ENCODE measurements at regions not wholly inside any gene's neighbourhood (a gene's known extent, or its start where the extent isn't known, plus 50 kb on each side); places are given as distances from the start of the nearest gene placed in this dataset.

DNA sequence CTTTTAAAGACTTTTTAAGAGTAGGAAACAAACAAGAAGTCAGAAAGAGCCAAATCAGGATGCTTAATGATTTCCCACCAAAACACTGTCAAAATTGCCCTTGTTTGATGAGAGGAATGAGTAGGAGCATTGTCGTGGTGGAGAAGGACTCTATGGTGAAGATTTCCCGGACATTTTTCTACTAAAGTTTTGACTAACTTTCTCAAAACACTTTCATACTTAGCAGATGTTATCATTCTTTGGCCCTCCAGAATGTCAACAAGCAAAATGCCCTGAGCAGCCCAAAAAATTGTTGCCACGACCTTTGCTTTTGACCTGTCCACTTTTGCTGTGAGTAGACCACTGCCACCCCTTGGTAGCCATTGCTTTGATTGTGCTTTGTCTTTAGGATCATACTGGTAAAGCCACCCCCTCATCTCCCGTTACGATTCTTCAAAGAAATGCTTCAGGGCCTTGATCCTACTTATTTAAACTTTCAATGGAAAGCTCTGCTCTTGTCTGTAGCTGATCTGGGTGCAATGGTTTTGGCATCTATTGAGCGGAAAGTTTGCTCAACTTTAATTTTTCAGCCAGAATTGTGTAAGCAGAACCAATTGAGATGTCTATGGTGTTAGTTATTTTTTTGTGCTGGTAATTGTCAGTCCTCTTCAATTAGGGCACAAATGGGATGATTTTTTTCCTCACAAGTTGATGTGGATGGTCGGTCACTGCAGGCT lies 67.2 kb downstream of the ADM start:
- DNase-seq (ENCODE audit: low spot score in 2 of 2), result no peak
- H3K4me3 ChIP-seq (ENCODE audit: low read depth, poor library complexity, severe bottlenecking), result no peak overlapping the region
- 63 to 64% methylated on average over 7 of the region's 7 CpGs for WGBS, 2 donors
- intact Hi-C loops (cut with DNase I; ENCODE audit: low total_unique reads), result no loop called here
- TF ChIP-seq, protein P1, sequence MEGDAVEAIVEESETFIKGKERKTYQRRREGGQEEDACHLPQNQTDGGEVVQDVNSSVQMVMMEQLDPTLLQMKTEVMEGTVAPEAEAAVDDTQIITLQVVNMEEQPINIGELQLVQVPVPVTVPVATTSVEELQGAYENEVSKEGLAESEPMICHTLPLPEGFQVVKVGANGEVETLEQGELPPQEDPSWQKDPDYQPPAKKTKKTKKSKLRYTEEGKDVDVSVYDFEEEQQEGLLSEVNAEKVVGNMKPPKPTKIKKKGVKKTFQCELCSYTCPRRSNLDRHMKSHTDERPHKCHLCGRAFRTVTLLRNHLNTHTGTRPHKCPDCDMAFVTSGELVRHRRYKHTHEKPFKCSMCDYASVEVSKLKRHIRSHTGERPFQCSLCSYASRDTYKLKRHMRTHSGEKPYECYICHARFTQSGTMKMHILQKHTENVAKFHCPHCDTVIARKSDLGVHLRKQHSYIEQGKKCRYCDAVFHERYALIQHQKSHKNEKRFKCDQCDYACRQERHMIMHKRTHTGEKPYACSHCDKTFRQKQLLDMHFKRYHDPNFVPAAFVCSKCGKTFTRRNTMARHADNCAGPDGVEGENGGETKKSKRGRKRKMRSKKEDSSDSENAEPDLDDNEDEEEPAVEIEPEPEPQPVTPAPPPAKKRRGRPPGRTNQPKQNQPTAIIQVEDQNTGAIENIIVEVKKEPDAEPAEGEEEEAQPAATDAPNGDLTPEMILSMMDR (IDR thresholded peaks at IDR 0.05), result no peak
- no peak for TF ChIP-seq POLR2A (IDR thresholded peaks at IDR 0.05)

DNA sequence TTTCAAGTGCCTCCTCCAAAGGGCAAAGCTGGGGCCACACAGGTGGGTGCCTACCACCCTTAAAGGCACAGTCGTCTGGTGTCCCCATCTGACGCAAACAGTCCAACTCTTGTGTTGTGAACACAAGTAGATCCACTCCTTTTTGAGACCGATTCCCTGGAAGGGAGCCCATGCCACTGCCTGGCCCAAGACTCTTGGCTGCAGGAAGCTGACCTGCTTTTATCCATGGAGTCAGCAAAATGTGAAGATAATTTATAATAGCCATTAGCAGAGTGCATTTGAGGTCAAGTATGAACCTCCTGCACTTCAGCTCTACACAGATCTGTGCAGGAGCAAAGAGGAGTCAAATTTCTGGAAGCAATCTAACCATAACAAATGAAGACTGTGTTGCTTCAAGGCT lies 68.5 kb downstream of the ADM start:
- DNase-seq (ENCODE audit: low spot score in 2 of 2), result no peak
- WGBS, 2 donors, result 49 to 64% methylated on average over 3 of the region's 3 CpGs
- H3K4me3 ChIP-seq (ENCODE audit: low read depth, poor library complexity, severe bottlenecking), result no peak overlapping the region
- intact Hi-C loops (cut with DNase I; ENCODE audit: low total_unique reads), result no loop called here
- TF ChIP-seq POLR2A (IDR thresholded peaks at IDR 0.05), result no peak
- TF ChIP-seq, protein P1 (IDR thresholded peaks at IDR 0.05), result no peak

DNA sequence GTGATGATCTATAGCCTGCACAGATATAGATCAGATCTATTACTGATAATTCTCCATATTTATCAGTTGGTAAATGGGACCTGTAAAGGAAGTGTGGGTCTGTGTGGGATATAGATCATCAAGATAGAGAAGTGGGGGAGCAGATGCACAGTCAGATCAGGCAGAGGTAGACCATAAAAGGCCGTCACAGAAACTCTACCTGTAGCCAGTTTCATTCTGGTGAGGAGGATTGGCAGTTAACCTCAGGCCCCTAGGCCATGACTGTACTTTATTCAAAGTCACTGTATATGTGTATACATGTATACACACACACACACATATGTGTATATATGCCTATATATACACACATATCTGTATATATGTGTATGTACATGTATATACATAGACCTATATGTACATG lies 69.1 kb downstream of the ADM start:
- WGBS, 2 donors, result 55 to 70% methylated on average over 1 of the region's 1 CpG

DNA sequence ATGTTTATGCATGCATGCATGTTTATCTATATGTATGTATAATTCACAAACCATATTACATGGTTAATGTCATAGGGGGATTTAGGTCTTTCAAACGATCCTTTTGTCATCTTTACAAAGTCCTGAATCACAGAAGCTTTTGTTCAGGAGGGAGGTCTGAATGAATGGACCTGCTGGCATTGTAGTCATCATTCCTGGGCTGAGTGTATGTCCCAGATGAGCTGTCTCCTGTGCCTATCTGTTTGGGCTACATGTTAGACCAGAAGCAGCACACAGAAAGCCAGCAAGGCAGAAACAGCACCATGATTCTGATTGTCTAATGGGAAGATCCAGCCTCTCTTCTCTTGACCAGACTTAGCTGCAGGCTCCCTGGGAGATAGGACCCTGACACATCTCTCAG lies 69.5 kb downstream of the ADM start:
- WGBS, 2 donors, result 70 to 75% methylated on average over 1 of the region's 1 CpG
- DNase-seq (ENCODE audit: low spot score in 2 of 2), result no peak
- intact Hi-C loops (cut with DNase I; ENCODE audit: low total_unique reads), result no loop called here
- TF ChIP-seq POLR2A (IDR thresholded peaks at IDR 0.05), result no peak
- TF ChIP-seq, protein P1 (IDR thresholded peaks at IDR 0.05), result no peak
- H3K4me3 ChIP-seq (ENCODE audit: low read depth, poor library complexity, severe bottlenecking), result no peak overlapping the region

More for the DNA sequence above, 69.1 kb downstream of the ADM start:
- TF ChIP-seq POLR2A (IDR thresholded peaks at IDR 0.05), result no peak
- TF ChIP-seq, protein P1 (IDR thresholded peaks at IDR 0.05), result no peak
- H3K4me3 ChIP-seq (ENCODE audit: low read depth, poor library complexity, severe bottlenecking), result no peak overlapping the region
- DNase-seq (ENCODE audit: low spot score in 2 of 2), result no peak
- intact Hi-C loops (cut with DNase I; ENCODE audit: low total_unique reads), result no loop called here

DNA sequence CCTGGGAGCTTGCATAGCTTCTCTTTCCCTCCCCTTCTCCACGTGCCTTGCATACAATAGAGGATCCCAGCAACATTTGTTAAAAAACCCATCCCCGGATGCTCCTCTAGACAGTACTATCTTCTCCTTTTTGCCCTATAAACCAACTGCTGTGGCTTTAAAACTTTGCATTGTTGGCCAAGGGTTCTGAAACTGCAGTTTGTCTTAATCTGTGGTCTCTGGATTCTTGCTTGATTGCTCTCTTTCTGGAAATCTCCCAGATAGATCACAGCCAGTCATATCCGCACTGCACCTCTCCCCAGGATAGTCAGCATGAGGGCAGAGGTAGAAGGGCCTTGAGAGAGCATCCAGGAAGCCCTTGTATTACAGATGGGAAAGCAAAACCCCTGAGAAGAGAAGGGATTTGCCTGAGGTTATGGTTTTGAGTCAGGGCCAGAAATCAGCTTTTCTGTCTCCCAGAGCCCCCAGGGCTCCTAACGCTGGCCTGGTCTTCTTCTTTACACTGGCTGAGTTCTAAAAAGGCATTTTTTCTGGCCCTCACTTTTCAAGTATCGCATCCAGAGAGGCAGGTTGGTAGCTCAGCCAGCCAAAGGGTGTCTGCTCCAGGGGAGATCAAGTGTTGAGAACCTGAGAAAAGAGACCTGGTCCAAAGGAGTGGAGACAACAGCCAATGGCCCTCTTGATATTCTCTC lies 70.6 kb downstream of the ADM start:
- intact Hi-C loops (cut with DNase I; ENCODE audit: low total_unique reads), result no loop called here
- no peak for DNase-seq (ENCODE audit: low spot score in 2 of 2)
- TF ChIP-seq, protein P1 (IDR thresholded peaks at IDR 0.05), result no peak
- TF ChIP-seq POLR2A (IDR thresholded peaks at IDR 0.05), result no peak
- no peak overlapping the region for H3K4me3 ChIP-seq (ENCODE audit: low read depth, poor library complexity, severe bottlenecking)
- WGBS, 2 donors, result 66 to 74% methylated on average over 5 of the region's 5 CpGs
